ENCODE measurements at regions not wholly inside any gene's neighbourhood (a gene's known extent, or its start where the extent isn't known, plus 50 kb on each side); places are given as distances from the start of the nearest gene placed in this dataset.
A peak's percentile ranks its signal among the peaks of the same experiment; 100 is the strongest.

DNA sequence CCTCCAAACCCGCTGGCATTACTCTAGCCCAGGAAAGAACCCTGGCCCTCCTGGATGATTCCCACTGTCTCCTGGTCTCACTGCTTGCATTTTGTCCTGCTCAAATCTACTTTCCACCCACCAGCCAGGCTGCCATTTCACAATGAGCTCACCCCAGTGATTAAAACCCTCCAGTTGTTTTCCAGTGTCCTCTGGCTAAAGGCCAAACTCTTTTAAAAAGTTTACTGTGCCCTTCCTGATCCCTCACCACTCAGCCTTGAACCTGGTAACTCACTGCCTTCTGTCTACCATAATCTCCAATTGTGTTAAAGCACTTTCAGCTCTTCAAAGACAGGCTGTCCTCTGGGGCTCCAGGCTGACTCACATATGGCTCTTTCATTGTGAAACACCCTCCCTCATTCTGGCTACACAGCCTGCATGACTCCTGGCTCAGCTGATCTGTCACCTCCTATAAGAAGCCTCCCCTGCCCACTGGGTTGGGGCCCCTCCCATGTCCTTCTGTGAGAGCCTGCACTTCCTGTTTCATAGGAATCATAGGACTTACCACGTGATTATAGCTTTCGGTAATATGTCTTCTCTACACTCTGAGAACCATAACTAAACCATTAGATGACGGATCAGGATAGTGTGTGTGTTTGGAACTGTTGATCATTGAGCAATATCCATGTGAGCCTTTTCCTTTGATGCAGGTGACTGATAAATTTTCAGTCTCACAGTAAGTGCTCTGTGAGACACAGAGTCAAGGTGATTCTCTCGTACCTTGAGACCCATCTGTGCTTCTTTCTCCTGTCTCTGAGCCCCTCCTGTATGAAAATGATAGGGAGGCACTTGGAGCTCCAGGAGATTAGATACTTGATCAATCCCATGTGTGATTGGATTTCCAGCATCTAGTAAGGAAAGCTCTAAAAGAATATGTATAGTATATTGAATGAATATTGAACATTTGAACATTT is 590.8 kb upstream of the ID2 start:
- POLR2A ChIA-PET, result no interaction called here
- Mint-ChIP-seq H3K27ac (no peak overlapping the region), H3K9me3 (peaks cover 0 to under 1% (median 0%) of the 10 kb centered on the region in 9 donors), H3K4me1 (no peaks in the 10 kb centered on the region), H3K36me3 (no peaks in the 10 kb centered on the region), H3K27me3 (no peaks in the 10 kb centered on the region), H3K4me3 (no peak overlapping the region)
- DNase-seq (peak in 1 of 10 donors; percentile 7), ATAC-seq (peak in 1 of 2 donors; percentile 39)

GRCh38 chr2:8094526-8094925 is 587.3 kb upstream of the ID2 start:
- DNase-seq, result no peak
- Mint-ChIP-seq H3K36me3 (no peaks in the 10 kb centered on the region), H3K4me1 (no peaks in the 10 kb centered on the region), H3K27ac (no peak overlapping the region), H3K4me3 (no peak overlapping the region), H3K9me3 (peaks cover 0 to 14% (median 0%) of the 10 kb centered on the region in 9 donors), H3K27me3 (no peaks in the 10 kb centered on the region)
- POLR2A ChIA-PET, result no interaction called here
- ATAC-seq, result no peak

DNA sequence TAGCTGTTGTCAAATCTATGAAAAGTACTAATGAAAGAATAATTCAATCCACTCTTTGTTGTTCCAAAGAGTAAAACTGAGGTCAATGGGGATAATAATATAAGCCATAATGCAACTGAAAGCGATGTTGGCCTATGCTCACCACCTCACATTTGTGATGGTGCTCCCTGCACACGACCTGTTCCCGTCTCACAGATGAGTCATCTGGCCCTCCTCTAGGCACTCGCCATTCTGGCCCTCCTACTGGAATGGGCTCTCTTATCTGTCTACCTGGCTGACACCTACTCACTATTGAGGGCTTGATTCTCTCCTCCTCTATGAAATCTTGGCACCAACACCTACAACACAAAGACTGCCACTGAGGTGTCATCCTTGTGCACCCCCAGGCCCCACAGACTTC is 585.9 kb upstream of the ID2 start:
- ATAC-seq (no peak), DNase-seq (no peak)
- Mint-ChIP-seq H3K4me3 (no peak overlapping the region), H3K27me3 (no peaks in the 10 kb centered on the region), H3K36me3 (no peaks in the 10 kb centered on the region), H3K27ac (peak overlapping the region in 1 of 10 donors; percentile 18), H3K9me3 (peaks cover 0 to 14% (median 0%) of the 10 kb centered on the region in 9 donors), H3K4me1 (peaks cover 0 to 1% (median 0%) of the 10 kb centered on the region in 4 donors)
- POLR2A ChIA-PET, result no interaction called here

GRCh38 chr2:8096484-8096883 is 585.4 kb upstream of the ID2 start:
- H3K36me3 Mint-ChIP-seq, result no peaks in the 10 kb centered on the region

GRCh38 chr2:8098476-8099266 is 583.2 kb upstream of the ID2 start:
- H3K36me3 Mint-ChIP-seq, result no peaks in the 10 kb centered on the region
- ATAC-seq (no peak), DNase-seq (no peak)
- no peak overlapping the region for H3K4me3 Mint-ChIP-seq
- H3K27ac Mint-ChIP-seq, result no peak overlapping the region
- peaks cover 0 to 1% (median 0%) of the 10 kb centered on the region in 4 donors for H3K4me1 Mint-ChIP-seq
- peaks cover 0 to 14% (median 0%) of the 10 kb centered on the region in 9 donors for H3K9me3 Mint-ChIP-seq
- POLR2A ChIA-PET, result no interaction called here
- H3K27me3 Mint-ChIP-seq, result no peaks in the 10 kb centered on the region

More at GRCh38 chr2:8096484-8096883, 585.4 kb upstream of the ID2 start:
- H3K27ac Mint-ChIP-seq, result no peak overlapping the region
- no peaks in the 10 kb centered on the region for H3K27me3 Mint-ChIP-seq
- peaks cover 0 to 14% (median 0%) of the 10 kb centered on the region in 9 donors for H3K9me3 Mint-ChIP-seq
- no peak overlapping the region for H3K4me3 Mint-ChIP-seq
- ATAC-seq (no peak), DNase-seq (no peak)
- POLR2A ChIA-PET, result no interaction called here
- H3K4me1 Mint-ChIP-seq, result peaks cover 0 to 1% (median 0%) of the 10 kb centered on the region in 4 donors

- Mint-ChIP-seq H3K27me3 (no peaks in the 10 kb centered on the region), H3K4me1 (peaks cover 0 to 1% (median 0%) of the 10 kb centered on the region in 4 donors), H3K4me3 (no peak overlapping the region), H3K36me3 (no peaks in the 10 kb centered on the region), H3K27ac (no peak overlapping the region), H3K9me3 (peaks cover 0 to 14% (median 0%) of the 10 kb centered on the region in 9 donors)
- DNase-seq, result no peak
- POLR2A ChIA-PET, result no interaction called here
- ATAC-seq, result no peak
These were observed 582.6 kb upstream of the ID2 start for GRCh38 chr2:8099267-8099582.

DNA sequence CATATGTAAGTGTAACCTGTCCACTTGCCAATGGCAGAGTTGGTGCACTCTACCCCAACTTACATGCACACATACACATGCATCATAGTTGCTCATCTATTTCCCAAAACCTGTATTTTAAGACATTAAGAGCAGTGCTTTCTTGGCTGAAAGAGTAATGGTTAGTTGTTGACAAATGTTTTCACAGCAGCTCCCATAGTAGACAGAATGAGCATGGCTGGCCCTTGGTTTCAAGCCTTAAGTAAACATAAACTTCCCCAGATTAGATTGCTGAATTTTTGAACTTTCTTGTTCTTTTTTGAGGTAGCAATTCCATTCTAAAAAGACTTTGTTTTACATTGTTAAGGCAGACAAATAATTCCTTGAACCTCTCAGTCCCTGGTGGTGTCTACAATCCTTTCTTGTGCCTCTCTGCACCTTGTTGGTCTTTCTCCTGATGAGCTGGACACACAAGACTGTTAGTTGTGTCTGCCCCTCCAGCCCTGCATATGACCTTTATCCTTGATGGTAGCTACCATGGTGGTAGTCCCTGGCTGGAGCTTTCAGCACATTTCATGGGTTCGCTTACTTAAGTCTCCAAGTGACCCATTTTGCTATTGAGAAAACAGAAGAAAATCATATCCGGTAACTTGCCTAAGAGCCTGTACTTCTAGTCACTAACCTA is 580.1 kb upstream of the ID2 start:
- Mint-ChIP-seq H3K27me3 (no peaks in the 10 kb centered on the region), H3K27ac (no peak overlapping the region), H3K36me3 (no peaks in the 10 kb centered on the region), H3K9me3 (peaks cover 0 to 12% (median 0%) of the 10 kb centered on the region in 9 donors), H3K4me3 (no peak overlapping the region), H3K4me1 (peaks cover 0 to 1% (median 0%) of the 10 kb centered on the region in 4 donors)
- ATAC-seq (no peak), DNase-seq (no peak)
- POLR2A ChIA-PET, result no interaction called here

- Mint-ChIP-seq H3K27me3 (no peaks in the 10 kb centered on the region), H3K4me1 (peaks cover 0 to 1% (median under 1%) of the 10 kb centered on the region in 4 donors), H3K36me3 (no peaks in the 10 kb centered on the region), H3K4me3 (no peak overlapping the region), H3K9me3 (peaks cover 0 to 5% (median 0%) of the 10 kb centered on the region in 9 donors), H3K27ac (no peak overlapping the region)
- POLR2A ChIA-PET, result no interaction called here
- no peak for ATAC-seq
- no peak for DNase-seq
These were observed 579.4 kb upstream of the ID2 start for GRCh38 chr2:8102470-8102869.

DNA sequence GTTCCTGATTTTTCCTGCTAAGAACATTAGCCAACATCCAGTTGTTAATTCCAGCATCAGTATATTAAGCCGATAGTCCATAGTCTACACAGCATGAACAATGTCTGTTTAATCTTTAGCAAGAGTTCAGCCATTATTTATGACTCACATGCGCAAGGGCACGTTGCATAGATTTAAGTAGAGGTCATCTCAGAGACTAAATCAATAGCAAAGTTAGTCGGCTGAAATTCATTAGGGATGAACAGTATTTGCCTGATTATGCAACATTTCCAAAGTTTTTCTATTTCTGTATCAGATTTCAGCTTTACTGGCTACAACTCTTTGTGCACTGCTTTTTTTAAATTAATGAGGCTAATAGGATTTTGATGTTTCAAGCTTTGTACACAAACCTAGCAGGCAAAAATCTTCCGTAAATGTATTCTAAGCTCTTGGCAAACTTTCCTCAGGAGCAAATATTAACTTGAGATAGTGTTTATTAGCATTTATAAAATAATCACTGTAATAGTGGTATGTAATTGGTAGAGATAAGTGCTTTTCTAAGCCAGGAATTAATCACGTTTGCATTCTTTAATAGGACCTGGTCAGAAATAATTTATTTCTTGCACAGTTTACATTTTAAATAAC is 578.7 kb upstream of the ID2 start:
- POLR2A ChIA-PET, result no interaction called here
- ATAC-seq, result no peak
- no peaks in the 10 kb centered on the region for H3K9me3 Mint-ChIP-seq
- no peak overlapping the region for H3K4me3 Mint-ChIP-seq
- H3K27ac Mint-ChIP-seq, result no peak overlapping the region
- H3K27me3 Mint-ChIP-seq, result no peaks in the 10 kb centered on the region
- DNase-seq, result no peak
- H3K36me3 Mint-ChIP-seq, result no peaks in the 10 kb centered on the region
- H3K4me1 Mint-ChIP-seq, result peaks cover 0 to 7% (median 1%) of the 10 kb centered on the region in 4 donors

GRCh38 chr2:8107150-8107549 is 574.7 kb upstream of the ID2 start:
- Mint-ChIP-seq H3K4me3 (no peak overlapping the region), H3K9me3 (peaks cover 0 to 3% (median 0%) of the 10 kb centered on the region in 9 donors), H3K36me3 (no peaks in the 10 kb centered on the region), H3K27ac (no peak overlapping the region), H3K4me1 (peaks cover 0 to 7% (median under 1%) of the 10 kb centered on the region in 4 donors), H3K27me3 (no peaks in the 10 kb centered on the region)
- no peak for ATAC-seq
- DNase-seq, result no peak
- POLR2A ChIA-PET, result no interaction called here

GRCh38 chr2:8107621-8108378 is 574.1 kb upstream of the ID2 start:
- no peak for ATAC-seq
- H3K27ac Mint-ChIP-seq, result no peak overlapping the region
- DNase-seq, result no peak
- peaks cover 0 to 2% (median 0%) of the 10 kb centered on the region in 5 donors for H3K27me3 Mint-ChIP-seq
- H3K9me3 Mint-ChIP-seq, result peaks cover 0 to 3% (median 0%) of the 10 kb centered on the region in 9 donors
- POLR2A ChIA-PET, result no interaction called here
- peaks cover 0 to 7% (median under 1%) of the 10 kb centered on the region in 4 donors for H3K4me1 Mint-ChIP-seq
- no peaks in the 10 kb centered on the region for H3K36me3 Mint-ChIP-seq
- H3K4me3 Mint-ChIP-seq, result no peak overlapping the region

DNA sequence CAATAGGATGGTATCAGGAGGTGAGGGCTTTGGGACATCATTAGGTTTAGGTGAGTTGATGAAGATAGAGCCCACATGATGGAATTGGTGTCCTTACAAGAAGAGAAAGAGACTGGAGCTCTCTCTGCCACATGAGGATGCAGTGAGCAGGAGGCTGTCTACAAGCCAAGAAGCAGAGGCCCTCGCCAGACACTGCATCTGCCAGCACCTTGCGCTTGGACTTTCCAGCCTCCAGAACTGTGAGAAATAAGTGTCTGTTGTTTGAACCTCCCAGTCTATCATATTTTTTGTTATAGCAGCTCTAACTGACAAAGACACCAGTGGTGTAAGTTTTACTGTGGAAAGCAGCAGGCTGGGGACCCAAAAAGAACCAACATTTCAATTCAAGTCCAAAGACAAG is 571.1 kb upstream of the ID2 start:
- DNase-seq, result no peak
- POLR2A ChIA-PET, result no interaction called here
- Mint-ChIP-seq H3K4me1 (peaks cover 0 to 7% (median under 1%) of the 10 kb centered on the region in 4 donors), H3K4me3 (no peak overlapping the region), H3K27me3 (peaks cover 0 to 5% (median 0%) of the 10 kb centered on the region in 5 donors), H3K36me3 (no peaks in the 10 kb centered on the region), H3K27ac (no peak overlapping the region), H3K9me3 (peaks cover 0 to 3% (median 0%) of the 10 kb centered on the region in 9 donors)
- no peak for ATAC-seq
